ENCODE measurements at regions not wholly inside any gene's neighbourhood (a gene's known extent, or its start where the extent isn't known, plus 50 kb on each side); places are given as distances from the start of the nearest gene placed in this dataset.
"Not testable (repeated sequence)": the region's sequence is repeated elsewhere in the genome, so short reads cannot be mapped to it uniquely, and the experiment has no call there.

DNA sequence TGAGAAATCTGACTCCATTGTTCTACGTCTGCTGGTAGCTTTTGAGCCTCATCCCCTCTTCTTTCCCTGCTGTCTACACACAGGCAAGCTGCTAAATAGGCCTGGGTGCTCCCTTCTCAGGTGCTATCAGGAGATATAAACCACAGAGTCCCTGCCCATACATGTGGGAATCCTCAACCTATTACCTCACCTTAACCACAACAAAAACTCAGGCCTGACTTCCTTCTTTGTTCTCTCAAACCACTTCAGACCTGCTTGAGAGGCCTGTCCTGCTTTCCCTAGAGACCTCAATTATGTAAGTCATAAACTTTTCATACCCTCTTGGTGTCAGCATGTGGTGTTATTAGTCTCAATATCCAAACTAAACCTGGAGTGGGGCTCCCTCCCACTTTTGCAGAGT, 75.0 kb upstream of the MAGI2 start:
- no peak overlapping the region for H3K27ac ChIP-seq
- no peak for TF ChIP-seq ZFX (IDR thresholded peaks at IDR 0.05)
- TF ChIP-seq, protein P1, sequence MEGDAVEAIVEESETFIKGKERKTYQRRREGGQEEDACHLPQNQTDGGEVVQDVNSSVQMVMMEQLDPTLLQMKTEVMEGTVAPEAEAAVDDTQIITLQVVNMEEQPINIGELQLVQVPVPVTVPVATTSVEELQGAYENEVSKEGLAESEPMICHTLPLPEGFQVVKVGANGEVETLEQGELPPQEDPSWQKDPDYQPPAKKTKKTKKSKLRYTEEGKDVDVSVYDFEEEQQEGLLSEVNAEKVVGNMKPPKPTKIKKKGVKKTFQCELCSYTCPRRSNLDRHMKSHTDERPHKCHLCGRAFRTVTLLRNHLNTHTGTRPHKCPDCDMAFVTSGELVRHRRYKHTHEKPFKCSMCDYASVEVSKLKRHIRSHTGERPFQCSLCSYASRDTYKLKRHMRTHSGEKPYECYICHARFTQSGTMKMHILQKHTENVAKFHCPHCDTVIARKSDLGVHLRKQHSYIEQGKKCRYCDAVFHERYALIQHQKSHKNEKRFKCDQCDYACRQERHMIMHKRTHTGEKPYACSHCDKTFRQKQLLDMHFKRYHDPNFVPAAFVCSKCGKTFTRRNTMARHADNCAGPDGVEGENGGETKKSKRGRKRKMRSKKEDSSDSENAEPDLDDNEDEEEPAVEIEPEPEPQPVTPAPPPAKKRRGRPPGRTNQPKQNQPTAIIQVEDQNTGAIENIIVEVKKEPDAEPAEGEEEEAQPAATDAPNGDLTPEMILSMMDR (conservative IDR thresholded peaks at IDR 0.05): no peak

DNA sequence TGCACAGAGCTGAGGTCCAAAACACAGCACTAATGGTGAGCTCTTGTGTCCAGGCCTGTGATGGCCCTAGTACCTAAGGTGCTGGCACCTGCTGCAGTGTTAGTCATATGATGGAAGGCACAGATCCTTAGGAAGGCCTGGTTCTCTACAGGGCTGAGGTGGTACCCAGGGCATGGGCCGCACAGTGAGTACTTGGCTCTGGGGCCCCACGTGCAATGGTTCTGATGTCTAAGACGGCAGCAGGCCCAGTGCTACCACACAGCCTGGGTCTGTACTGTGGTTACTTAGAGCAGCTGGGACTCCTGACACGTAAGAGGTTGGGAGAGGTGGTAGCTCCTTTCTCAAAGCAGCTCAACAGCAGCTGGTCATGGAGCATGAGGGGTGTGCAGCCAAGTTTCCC, 70.6 kb upstream of the MAGI2 start:
- TF ChIP-seq ZFX (IDR thresholded peaks at IDR 0.05): no peak
- TF ChIP-seq, protein P1 (conservative IDR thresholded peaks at IDR 0.05): no peak
- H3K27ac ChIP-seq: no peak overlapping the region

DNA sequence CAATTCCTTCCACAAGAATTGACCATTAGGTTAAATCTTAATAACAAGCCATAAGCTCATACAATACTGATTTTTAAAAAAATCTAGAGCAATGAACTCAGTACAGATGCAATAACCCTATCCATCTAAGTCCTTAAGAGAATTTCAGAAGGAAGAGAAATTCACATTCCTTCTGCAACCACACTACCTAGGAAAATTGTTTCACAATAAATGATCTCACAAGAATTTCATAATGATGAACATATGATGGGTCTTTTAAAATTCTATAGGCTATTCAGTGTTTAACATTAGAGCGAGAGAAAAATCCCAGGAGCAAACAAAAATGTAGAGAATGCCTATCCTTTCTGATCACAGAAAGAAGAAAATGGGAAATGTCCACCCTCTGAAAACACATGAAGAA, 70.0 kb upstream of the MAGI2 start:
- TF ChIP-seq ZFX (IDR thresholded peaks at IDR 0.05): no peak
- TF ChIP-seq, protein P1 (conservative IDR thresholded peaks at IDR 0.05): no peak
- H3K27ac ChIP-seq: no peak overlapping the region

DNA sequence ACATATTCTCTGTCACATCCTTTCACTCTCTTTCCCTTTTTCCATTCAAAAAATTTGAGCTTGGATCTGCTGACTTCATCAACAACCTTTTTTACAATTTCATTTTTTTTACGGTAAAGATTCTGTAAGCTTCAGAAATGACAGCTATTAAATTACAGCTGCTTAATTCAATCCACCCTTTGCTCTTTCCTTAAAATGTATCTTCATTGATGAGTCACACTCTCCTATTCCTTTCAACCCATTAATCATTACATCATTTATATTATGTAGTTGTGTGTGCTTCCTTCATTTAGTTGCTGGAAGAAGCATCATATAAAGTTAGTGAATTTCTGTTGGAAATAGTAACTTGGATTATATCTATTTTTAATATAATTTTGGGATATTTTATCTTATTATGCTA, 67.1 kb upstream of the MAGI2 start:
- no peak overlapping the region for H3K27ac ChIP-seq
- TF ChIP-seq, protein P1 (conservative IDR thresholded peaks at IDR 0.05): no peak
- TF ChIP-seq ZFX (IDR thresholded peaks at IDR 0.05): no peak

DNA sequence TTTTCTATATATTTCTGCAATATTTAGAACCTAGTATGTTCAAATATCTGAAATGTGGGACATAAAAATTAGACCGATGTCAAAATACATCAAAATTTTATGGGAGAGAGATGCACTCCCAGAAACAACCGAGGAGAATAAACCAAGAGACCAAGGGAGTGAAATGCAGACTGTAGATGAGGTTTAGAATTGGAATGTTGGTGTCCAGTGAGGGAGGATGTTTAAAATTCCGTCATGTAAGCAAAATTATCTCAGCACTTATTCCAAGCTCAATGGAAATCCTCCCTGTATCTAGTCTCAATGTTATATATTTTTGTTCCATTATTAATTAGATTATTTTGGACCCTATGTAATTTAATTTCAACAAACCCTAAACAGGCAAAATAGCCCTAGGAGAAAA, 61.9 kb upstream of the MAGI2 start:
- TF ChIP-seq, protein P1 (conservative IDR thresholded peaks at IDR 0.05): no peak
- no peak for TF ChIP-seq ZFX (IDR thresholded peaks at IDR 0.05)
- H3K27ac ChIP-seq: no peak overlapping the region

DNA sequence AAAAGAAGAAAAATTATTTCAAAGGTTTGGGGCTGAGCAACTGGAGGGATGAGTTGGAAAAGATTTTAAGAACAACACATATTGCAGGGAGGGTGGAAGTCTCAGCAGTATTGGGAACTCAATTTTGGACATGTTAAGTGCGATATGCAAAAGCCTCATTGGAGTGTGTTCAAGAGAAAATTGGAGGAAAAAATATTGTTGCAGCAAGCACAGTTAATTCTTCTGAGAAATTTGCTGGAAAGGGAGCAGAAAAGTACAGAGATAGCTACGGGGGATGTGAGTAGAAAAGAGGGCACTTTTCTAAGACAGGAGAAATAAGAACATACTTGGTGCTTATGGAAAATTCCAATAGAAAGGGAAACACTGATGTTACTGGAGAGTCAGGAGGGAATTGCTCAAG, 59.8 kb upstream of the MAGI2 start:
- no peak overlapping the region for H3K27ac ChIP-seq
- TF ChIP-seq, protein P1 (conservative IDR thresholded peaks at IDR 0.05): no peak
- TF ChIP-seq ZFX (IDR thresholded peaks at IDR 0.05): no peak

DNA sequence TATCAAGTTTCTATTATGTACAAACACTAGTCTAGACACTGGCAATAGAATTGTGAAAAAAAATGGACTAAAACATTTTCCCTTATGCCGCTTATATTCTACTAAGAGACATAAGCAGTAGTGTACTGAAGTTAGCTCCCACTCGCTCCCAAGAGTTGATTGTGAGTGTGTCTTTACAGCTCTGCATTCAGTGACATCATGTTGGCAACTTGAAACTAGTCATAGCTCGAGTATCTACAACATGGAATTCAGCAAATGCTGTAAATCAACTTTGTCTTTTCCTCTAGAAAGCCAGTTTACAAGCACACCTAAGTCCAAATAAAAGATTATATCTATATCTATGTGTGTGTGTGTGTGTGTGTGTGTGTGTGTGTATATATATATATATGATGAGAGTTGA, 58.8 kb upstream of the MAGI2 start:
- TF ChIP-seq, protein P1 (conservative IDR thresholded peaks at IDR 0.05): no peak
- no peak for TF ChIP-seq ZFX (IDR thresholded peaks at IDR 0.05)
- no peak overlapping the region for H3K27ac ChIP-seq

DNA sequence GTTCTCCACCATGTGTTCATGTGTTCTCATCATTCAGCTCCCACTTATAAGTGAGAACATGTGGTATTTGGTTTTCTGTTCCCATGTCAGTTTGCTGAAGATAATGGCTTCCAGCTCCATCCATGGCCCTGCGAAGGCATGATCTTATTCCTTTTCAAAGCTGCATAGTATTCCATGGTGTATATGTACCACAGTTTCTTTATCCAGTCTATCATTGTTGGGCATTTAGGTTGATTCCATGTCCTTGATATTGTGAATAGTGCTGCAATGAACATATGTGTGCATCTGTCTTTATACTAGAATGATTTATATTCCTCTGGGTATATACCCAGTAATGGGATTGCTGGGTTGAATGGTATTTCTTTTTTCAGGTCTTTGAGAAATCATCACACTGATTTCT, 57.6 kb upstream of the MAGI2 start:
- H3K27ac ChIP-seq: not testable (repeated sequence)

All from C4-2B (cell line).